ENCODE measurements at regions not wholly inside any gene's neighbourhood (a gene's known extent, or its start where the extent isn't known, plus 50 kb on each side); places are given as distances from the start of the nearest gene placed in this dataset.

DNA sequence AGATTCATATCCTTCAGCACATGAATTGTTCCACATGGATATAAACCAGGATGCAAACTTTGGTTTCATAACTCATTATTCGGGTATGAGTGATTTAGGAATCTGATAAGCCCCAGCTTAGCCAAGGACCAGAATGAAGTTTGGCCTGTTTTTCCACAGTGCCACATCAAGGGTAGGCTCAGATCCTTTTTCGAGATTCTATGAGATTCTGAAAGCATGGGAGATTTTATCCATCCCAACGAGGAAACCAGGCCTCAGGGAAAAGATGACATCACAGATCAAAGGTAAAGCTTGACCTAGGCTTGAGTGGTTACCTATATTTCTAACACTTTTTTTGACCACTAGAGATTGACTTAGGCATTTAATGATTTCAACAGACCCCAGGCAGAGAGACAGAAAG, 590.8 kb upstream of the PKDCC start:
- Mint-ChIP-seq H3K27ac (no peak overlapping the region), H3K4me3 (no peak overlapping the region), H3K27me3 (ENCODE audit: insufficient read depth) (peaks cover 2% of the 10 kb centered on the region), H3K9me3 (peaks cover 4% of the 10 kb centered on the region), H3K4me1 (ENCODE audit: low read depth) (no peaks in the 10 kb centered on the region), H3K36me3 (ENCODE audit: low read depth) (no peaks in the 10 kb centered on the region)
- no peak for DNase-seq (ENCODE audit: low spot score)
- intact Hi-C loops (cut with micrococcal nuclease): no loop called here

DNA sequence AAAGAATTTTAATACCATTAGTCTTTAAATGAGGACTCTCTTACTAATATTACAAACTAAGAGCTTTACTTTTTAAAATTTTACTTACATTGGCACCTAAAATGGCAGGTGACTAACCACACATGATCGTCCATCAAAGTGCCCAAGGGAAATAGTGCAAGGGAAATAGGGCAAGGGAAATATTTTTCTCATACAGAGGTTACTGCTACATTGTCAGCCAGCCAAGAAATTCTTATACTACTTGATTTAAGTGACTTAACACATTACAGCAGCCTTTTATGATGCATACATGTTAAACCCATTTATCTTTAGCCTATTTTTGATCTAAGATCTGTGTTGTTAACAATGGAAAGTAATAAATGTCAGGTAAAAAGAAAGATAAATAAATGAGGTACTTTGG, 587.2 kb upstream of the PKDCC start:
- intact Hi-C loops (cut with micrococcal nuclease): no loop called here
- Mint-ChIP-seq H3K27ac (no peak overlapping the region), H3K9me3 (peaks cover 2% of the 10 kb centered on the region), H3K36me3 (ENCODE audit: low read depth) (no peaks in the 10 kb centered on the region), H3K4me3 (no peak overlapping the region), H3K27me3 (ENCODE audit: insufficient read depth) (peaks cover 2% of the 10 kb centered on the region), H3K4me1 (ENCODE audit: low read depth) (no peaks in the 10 kb centered on the region)
- no peak for DNase-seq (ENCODE audit: low spot score)

DNA sequence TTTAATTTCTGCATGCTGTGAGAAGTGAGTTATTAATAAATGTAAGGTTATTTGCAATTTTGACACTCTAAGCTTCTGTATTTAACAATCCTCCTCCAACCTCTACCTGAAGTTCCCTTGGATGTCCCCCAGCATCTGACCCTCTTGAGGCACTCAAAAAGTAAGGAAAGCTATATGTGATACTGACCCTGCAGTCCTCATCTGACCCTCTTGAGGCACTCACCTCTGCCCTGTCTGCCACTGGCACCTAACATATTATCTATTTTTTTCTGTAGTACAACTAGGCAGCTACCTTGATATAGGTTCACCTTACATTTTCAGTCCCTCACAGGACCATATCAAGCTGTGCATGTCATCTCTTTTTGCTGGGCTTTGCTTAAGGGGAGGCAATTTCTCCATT, 583.4 kb upstream of the PKDCC start:
- Mint-ChIP-seq H3K27me3 (ENCODE audit: insufficient read depth) (peaks cover 2% of the 10 kb centered on the region), H3K4me3 (no peak overlapping the region), H3K4me1 (ENCODE audit: low read depth) (no peaks in the 10 kb centered on the region), H3K9me3 (no peaks in the 10 kb centered on the region), H3K36me3 (ENCODE audit: low read depth) (no peaks in the 10 kb centered on the region), H3K27ac (no peak overlapping the region)
- intact Hi-C loops (cut with micrococcal nuclease): no loop called here
- DNase-seq (ENCODE audit: low spot score): no peak

DNA sequence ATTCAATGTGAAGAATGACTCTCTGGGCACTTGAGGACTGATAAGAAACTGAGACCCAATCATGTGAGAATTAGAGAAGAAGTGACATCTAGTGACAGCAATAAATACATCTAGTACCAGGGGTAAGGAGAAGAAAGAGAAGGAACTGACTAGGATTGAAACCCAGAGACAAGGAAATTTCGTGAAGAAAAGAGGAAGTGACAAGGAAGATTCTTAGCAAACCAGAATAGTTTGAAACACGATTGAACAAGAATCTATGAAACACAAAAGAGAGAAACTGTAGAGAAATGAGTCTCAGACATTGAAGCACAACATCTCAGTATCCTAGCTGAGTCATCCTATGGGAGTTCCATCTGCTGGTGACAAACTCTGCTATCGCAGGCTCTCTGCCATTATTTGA, 571.9 kb upstream of the PKDCC start:
- Mint-ChIP-seq H3K36me3 (ENCODE audit: low read depth) (no peaks in the 10 kb centered on the region), H3K4me1 (ENCODE audit: low read depth) (no peaks in the 10 kb centered on the region), H3K9me3 (no peaks in the 10 kb centered on the region), H3K27me3 (ENCODE audit: insufficient read depth) (peaks cover 2% of the 10 kb centered on the region), H3K27ac (no peak overlapping the region), H3K4me3 (no peak overlapping the region)
- intact Hi-C loops (cut with micrococcal nuclease): no loop called here
- no peak for DNase-seq (ENCODE audit: low spot score)

DNA sequence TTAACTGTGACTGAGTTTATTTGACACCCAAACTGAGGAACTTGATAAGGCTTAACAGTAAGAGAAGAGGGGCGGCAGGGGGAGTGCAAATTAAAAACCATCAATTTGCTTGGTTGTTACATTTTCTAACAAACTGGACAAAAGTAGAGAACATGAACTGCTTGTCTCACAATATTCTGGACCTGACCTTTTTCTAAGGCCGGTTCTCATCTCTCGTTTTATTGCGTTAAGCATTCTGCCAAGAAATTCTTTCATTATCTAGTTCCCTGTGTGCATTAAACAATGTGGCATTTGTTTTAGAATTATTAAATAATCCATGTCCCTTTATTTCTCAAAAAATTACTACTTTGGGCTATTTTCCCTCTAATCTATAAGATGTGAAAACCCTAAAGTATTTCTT, 565.2 kb upstream of the PKDCC start:
- Mint-ChIP-seq H3K4me3 (no peak overlapping the region), H3K9me3 (no peaks in the 10 kb centered on the region)

DNA sequence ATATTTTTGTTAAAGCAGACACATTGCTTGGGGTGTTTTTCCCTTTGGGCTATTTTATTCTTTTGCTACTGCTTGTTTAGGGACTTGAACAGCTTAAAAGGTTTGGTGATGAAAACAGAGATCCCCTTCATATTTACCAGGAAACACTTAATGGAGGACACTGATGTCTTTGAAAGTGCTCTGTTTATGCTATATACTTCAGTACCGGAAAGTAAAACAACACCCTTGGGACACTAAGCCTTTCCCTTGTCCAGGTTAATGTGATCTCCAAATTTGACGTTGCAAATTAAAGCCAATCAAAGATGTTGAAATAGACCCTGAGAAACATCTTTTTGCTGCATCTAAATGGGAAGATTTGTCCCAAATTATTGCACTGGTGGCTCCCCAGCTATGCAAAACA, 564.6 kb upstream of the PKDCC start:
- DNase-seq (ENCODE audit: low spot score): no peak
- H3K27me3 Mint-ChIP-seq (ENCODE audit: insufficient read depth): peaks cover 2% of the 10 kb centered on the region
- H3K36me3 Mint-ChIP-seq (ENCODE audit: low read depth): no peaks in the 10 kb centered on the region
- no peak overlapping the region for H3K27ac Mint-ChIP-seq
- no peaks in the 10 kb centered on the region for H3K9me3 Mint-ChIP-seq
- no peaks in the 10 kb centered on the region for H3K4me1 Mint-ChIP-seq (ENCODE audit: low read depth)
- no peak overlapping the region for H3K4me3 Mint-ChIP-seq
- intact Hi-C loops (cut with micrococcal nuclease): no loop called here

More for the DNA sequence above, 565.2 kb upstream of the PKDCC start:
- no peak for DNase-seq (ENCODE audit: low spot score)
- Mint-ChIP-seq H3K4me1 (ENCODE audit: low read depth) (no peaks in the 10 kb centered on the region), H3K36me3 (ENCODE audit: low read depth) (no peaks in the 10 kb centered on the region), H3K27ac (no peak overlapping the region), H3K27me3 (ENCODE audit: insufficient read depth) (peaks cover 4% of the 10 kb centered on the region)
- intact Hi-C loops (cut with micrococcal nuclease): no loop called here

DNA sequence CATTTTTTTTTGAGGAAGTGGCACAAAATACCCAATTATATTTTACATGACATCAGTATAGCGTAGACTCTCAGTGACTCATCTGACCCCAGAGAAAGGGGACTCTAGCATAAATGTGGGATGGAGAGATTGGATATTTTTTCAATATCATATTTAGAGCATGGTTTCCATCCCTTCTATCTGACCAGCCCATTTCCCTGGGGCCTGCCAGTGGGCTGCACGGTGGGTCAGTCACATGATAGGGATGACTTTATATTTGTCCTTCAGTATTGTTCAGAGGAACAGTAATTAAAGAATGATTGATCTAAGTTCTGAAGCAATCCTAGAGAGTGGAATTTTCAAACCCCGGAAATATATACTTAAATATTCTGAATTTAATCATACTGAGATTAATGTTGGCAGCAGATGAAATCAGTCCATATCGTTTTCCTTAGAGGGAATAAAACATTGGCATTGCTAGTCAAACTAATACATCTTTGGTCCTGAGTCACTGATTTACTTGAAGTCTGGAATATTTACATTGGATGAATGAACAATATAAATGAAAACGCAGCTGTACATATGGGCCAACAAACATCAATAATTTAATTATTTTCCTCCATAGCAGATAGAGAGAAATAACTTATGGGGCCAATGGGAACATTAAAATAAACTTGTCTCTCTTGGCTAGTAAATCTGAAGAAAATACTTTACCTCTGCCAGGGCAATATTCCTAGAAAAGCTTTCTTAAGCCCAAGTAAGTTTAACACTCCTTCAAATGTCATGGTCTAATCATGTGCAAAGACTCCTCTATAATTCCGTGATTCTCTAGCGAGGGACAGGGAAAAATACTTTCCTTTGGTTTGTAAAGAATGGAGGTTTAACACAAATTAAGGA, 563.6 kb upstream of the PKDCC start:
- Mint-ChIP-seq H3K9me3 (no peaks in the 10 kb centered on the region), H3K36me3 (ENCODE audit: low read depth) (no peaks in the 10 kb centered on the region), H3K4me3 (no peak overlapping the region), H3K4me1 (ENCODE audit: low read depth) (no peaks in the 10 kb centered on the region), H3K27me3 (ENCODE audit: insufficient read depth) (peaks cover 2% of the 10 kb centered on the region), H3K27ac (no peak overlapping the region)
- no peak for DNase-seq (ENCODE audit: low spot score)
- intact Hi-C loops (cut with micrococcal nuclease): no loop called here

DNA sequence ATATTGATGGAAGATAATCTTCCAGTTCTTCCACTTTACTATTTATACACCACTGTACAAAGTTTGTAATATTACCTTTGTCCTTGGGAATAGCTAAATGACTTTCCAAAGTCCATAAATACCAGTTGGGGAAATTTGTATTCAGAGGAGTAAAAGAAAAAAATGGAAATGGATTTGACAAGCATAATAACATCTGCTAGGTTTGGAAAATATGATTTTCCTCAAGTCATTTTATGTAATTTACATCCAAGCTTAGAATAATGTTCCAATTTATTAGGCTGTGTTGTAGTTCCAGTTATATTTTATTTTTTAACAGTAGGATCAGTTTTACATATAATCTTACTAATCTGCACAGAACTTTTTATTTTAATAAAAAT, 563.0 kb upstream of the PKDCC start:
- Mint-ChIP-seq H3K36me3 (ENCODE audit: low read depth) (no peaks in the 10 kb centered on the region), H3K4me1 (ENCODE audit: low read depth) (no peaks in the 10 kb centered on the region), H3K27me3 (ENCODE audit: insufficient read depth) (peaks cover 2% of the 10 kb centered on the region), H3K9me3 (no peaks in the 10 kb centered on the region), H3K27ac (no peak overlapping the region), H3K4me3 (no peak overlapping the region)
- DNase-seq (ENCODE audit: low spot score): no peak
- intact Hi-C loops (cut with micrococcal nuclease): no loop called here

DNA sequence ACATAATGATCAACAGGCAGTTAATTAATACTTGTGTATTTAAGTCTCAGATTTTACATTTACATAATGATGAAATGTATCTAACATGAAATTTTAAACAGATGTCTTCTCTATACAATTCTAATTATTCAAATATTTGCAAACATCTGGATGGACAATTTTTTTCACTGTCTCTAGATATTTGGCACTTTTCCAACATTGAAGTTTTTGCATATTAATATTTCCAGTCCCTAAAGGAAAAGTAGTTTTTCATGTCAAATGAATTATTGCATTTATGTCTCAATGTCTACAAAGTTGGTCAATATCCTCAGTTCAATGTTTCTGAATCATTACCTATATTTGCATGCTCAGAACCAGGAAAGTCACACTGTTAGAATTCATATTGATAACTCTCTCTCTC, 560.9 kb upstream of the PKDCC start:
- Mint-ChIP-seq H3K4me3 (no peak overlapping the region), H3K36me3 (ENCODE audit: low read depth) (no peaks in the 10 kb centered on the region), H3K9me3 (no peaks in the 10 kb centered on the region), H3K4me1 (ENCODE audit: low read depth) (no peaks in the 10 kb centered on the region), H3K27me3 (ENCODE audit: insufficient read depth) (peaks cover 2% of the 10 kb centered on the region), H3K27ac (no peak overlapping the region)
- intact Hi-C loops (cut with micrococcal nuclease): no loop called here
- DNase-seq (ENCODE audit: low spot score): no peak

DNA sequence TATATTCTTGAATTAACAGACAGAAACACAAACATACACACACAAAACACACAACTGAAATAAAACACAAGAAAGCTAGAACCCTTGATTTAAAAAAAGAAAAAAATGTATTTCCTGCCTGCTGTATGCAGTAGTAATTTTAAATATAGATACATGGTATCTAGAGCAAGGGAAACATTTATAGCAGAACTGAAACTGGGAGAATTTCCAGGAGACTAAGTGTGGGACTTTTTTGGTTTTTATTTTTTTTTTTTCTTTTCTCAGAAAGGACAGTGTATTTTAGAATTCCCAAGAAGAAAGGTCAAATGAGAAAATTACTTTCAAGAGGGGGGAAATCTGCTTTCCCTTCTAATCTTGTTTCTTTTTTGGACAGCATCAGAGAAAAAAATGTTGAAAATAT, 558.9 kb upstream of the PKDCC start:
- H3K27me3 Mint-ChIP-seq (ENCODE audit: insufficient read depth): peaks cover 2% of the 10 kb centered on the region
- no peaks in the 10 kb centered on the region for H3K4me1 Mint-ChIP-seq (ENCODE audit: low read depth)
- no peak overlapping the region for H3K27ac Mint-ChIP-seq
- no peak for DNase-seq (ENCODE audit: low spot score)
- H3K9me3 Mint-ChIP-seq: peaks cover 5% of the 10 kb centered on the region
- intact Hi-C loops (cut with micrococcal nuclease): no loop called here
- no peaks in the 10 kb centered on the region for H3K36me3 Mint-ChIP-seq (ENCODE audit: low read depth)
- no peak overlapping the region for H3K4me3 Mint-ChIP-seq

DNA sequence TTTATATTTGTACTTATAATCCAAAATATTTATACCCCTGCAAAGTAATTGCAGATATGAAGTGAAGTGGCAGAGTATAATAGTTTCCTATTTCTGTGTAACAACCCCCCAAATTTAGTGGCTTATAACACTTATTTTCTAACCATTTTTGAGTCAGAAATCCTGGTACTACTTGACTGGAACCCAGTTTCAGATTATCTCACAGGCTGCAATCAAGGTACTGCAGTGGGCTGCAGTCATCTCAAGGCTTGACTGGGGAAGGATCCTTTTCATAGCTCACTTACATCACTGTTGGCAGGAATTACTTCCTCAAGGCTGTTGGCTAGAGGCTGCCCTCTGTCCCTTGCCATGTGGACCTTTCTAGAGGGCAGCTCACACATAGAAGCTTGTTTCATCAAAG, 558.2 kb upstream of the PKDCC start:
- intact Hi-C loops (cut with micrococcal nuclease): no loop called here
- H3K4me1 Mint-ChIP-seq (ENCODE audit: low read depth): no peaks in the 10 kb centered on the region
- H3K36me3 Mint-ChIP-seq (ENCODE audit: low read depth): no peaks in the 10 kb centered on the region
- no peak for DNase-seq (ENCODE audit: low spot score)
- H3K27me3 Mint-ChIP-seq (ENCODE audit: insufficient read depth): peaks cover 2% of the 10 kb centered on the region
- no peak overlapping the region for H3K27ac Mint-ChIP-seq
- H3K4me3 Mint-ChIP-seq: no peak overlapping the region
- H3K9me3 Mint-ChIP-seq: peaks cover 12% of the 10 kb centered on the region

DNA sequence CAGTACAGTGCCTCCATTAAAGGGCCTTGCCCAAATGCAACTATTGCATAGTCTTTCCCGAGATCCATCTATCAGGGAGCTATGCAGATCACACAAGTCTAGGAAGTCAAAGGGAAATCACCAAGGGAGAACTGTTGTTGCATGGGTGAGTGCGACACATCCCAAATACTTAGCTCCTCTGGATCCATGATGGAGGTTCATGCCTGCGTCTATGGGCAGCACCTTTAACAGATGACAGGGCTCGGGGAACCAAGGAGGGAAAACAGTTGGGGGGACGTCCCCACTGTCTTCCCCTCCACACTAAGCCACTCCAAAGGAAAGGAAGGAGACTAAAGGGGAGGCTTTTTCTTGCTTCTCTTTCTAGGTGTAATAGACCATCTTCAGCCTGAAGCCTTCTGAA, 552.8 kb upstream of the PKDCC start:
- Mint-ChIP-seq H3K4me3 (no peak overlapping the region), H3K9me3 (peaks cover 37% of the 10 kb centered on the region), H3K4me1 (ENCODE audit: low read depth) (no peaks in the 10 kb centered on the region), H3K27me3 (ENCODE audit: insufficient read depth) (no peaks in the 10 kb centered on the region), H3K36me3 (ENCODE audit: low read depth) (no peaks in the 10 kb centered on the region), H3K27ac (no peak overlapping the region)
- DNase-seq (ENCODE audit: low spot score): no peak
- intact Hi-C loops (cut with micrococcal nuclease): no loop called here

DNA sequence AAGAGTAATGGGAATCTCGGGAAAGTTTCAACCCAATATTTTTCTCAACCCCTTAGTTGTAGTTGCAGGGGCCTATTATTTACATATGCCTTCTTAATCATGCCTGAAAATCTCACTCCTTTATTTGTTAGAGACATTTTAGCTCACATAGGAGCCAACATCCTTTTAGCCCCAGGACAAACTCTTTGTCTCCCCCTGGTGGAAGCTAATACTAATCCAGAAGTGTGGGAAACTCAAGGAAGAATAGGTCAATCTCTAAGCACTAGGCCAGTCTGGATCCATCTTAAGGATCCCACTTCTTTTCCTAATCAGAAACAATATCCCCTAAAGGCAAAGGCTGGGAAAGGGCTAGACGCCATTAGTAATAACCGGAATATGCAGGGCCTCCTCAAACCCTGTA, 550.9 kb upstream of the PKDCC start:
- no peak for DNase-seq (ENCODE audit: low spot score)
- Mint-ChIP-seq H3K9me3 (peaks cover 46% of the 10 kb centered on the region), H3K4me3 (no peak overlapping the region), H3K36me3 (ENCODE audit: low read depth) (no peaks in the 10 kb centered on the region), H3K4me1 (ENCODE audit: low read depth) (no peaks in the 10 kb centered on the region), H3K27me3 (ENCODE audit: insufficient read depth) (no peaks in the 10 kb centered on the region), H3K27ac (no peak overlapping the region)
- intact Hi-C loops (cut with micrococcal nuclease): no loop called here

DNA sequence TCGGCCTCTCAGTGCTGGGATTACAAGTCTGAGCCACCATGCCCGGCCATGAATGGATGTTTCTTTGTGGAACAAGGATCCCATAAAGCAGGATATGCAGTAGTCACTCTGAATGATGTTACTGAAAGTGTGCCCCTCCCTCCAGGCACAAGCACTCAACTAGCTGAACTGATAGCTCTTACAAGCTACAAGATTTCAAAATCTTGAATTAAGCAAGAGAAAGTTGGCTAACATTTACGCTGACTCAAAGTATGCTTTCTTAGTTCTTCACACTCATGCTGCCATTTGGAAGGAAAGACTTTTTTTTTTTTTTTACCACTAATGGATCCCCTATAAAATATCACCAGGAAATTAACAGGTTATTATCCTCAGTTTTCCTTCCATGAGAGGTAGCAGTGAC, 549.0 kb upstream of the PKDCC start:
- intact Hi-C loops (cut with micrococcal nuclease): no loop called here
- no peaks in the 10 kb centered on the region for H3K27me3 Mint-ChIP-seq (ENCODE audit: insufficient read depth)
- H3K9me3 Mint-ChIP-seq: peaks cover 47% of the 10 kb centered on the region
- DNase-seq (ENCODE audit: low spot score): no peak
- H3K4me1 Mint-ChIP-seq (ENCODE audit: low read depth): no peaks in the 10 kb centered on the region
- no peak overlapping the region for H3K27ac Mint-ChIP-seq
- no peaks in the 10 kb centered on the region for H3K36me3 Mint-ChIP-seq (ENCODE audit: low read depth)
- no peak overlapping the region for H3K4me3 Mint-ChIP-seq

Measured in activated T-helper 1 cell treated with anti-CD3 and anti-CD28 coated beads, Interleukin-12 subunit alpha, Interleukin-12 subunit beta, Interleukin-2, Interleukin-4 antibody, amounts not matched to agents 30 ng/mL and 10 ng/mL and 1 ng/mL, durations not matched to agents 14 hours and 24 hours and 36 hours (primary cell).